SW480 (cell line): ENCODE measurements at regions not wholly inside any gene's neighbourhood (a gene's known extent, or its start where the extent isn't known, plus 50 kb on each side); places are given as distances from the start of the nearest gene placed in this dataset.

Experiments used
- DNase-seq: peaks from one replicate; pipeline ENCODE4 v3.0.0-alpha.2; 2016; ENCODE audit warnings: low spot score

DNA sequence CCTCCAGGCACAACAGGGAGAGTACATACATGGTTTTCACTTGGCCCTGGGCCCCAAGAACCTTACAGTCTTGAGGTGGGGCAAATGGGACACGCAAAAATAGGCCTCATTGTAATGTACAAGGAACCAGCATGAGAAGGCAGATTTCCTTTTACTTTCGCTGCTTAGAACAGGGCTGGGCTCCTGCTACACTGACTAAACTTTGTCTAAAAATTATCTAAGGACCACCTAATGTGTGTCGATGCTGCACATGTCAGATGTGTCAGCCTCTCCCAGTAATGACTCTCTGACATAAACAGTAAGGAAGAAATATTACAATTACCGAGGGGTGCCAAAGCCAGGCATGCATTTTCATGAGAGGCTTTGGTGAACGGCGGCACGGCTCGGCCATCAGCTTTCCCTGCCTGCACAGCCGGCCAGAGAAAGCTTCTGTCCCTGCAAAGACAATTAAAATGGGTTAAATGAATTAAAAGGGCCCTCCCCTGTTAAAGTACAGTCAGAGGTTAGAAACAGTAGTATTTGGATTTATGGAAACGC, 224.2 kb upstream of the IRX3 start:
- DNase-seq = no peak

DNA sequence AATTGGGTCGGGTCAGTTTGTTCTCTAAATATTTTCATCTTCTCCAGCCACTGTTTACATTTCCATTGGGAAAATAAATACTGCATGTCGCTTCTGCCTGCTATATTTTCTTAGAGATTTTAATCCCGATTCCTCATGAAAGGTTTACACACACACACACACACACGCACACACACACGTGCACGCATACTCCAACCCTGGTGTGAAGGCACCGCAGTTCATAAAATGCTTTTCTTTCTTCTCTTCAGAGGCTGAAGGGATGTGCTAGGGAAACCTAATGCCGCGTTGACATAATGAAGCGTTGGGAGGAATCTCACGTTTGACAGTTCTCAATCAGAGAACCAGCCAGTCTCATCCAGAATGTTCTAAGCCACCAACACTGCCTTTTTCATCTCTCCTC, 222.9 kb upstream of the IRX3 start:
- no peak for DNase-seq

DNA sequence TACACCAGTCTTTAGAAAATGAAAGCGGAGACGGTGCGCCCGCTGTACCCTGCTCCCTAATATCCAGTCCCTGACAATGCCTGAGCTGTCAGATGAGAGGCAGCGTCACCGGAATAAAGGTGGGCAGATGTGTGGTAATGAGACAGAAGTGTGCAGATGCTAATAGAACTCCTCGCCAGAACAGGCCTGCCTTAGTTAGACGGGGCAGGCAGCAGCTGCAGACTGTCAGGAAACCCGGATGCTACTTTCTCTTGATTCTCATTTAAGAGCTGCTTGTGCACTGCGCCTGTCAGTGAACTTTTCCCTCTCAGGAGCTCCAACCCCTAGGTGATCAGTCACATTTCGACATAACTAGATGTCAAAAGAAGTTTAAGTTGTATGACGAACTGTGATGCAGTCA, 221.8 kb upstream of the IRX3 start:
- no peak for DNase-seq

DNA sequence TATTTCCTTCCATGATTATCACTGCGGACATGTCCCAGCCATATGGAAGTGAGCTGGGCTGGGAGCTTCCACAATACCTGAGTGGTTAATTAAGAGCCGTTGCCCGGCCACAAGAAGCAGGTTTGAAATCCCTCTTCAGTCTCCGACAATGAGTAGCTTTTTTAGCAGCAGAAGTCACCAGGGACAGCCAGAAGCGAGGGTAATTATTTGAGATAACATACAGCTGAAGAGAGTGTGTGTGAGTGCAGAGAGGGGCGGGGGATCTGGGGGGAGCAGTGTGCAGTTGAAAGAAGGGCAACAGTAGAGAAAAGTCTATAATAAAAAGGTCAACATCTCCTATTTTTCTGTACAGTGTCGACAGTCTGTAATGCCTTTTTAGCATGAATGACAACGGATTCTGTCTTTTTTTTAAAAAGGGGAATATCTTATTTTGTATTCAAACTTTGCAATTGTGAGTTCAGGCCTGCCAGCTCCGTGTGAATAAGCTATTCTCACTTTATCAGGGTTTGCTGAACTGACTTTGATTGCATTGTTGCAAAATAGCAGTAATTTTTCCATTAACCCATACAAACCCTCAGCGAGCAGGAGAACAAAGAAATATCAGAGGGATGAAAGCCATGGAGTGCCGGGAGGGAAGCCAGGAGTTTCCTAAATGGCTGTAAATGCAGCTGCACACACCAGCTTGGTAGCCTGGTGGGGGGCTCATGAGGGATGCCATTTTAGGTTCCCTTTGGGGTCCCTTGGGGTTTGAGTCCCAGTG, 220.3 kb upstream of the IRX3 start:
- DNase-seq = no peak

DNA sequence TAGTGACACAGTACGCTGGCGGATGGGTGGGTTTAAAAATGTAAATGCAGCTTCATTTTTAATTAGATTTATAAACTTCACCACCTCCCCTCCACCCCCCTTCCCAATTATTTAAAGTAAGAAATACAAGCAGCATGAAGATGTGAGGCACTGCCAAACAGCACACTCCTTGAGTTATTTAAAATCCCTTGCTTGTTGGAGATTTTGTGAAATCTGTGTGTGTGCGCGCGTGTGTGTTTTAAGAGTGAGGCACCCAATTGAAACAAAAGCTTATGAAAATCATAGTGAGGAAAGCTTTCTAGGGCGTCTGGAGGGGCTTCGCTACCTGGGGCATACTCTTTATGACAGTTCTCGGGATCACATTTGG, 219.6 kb upstream of the IRX3 start:
- DNase-seq = no peak

DNA sequence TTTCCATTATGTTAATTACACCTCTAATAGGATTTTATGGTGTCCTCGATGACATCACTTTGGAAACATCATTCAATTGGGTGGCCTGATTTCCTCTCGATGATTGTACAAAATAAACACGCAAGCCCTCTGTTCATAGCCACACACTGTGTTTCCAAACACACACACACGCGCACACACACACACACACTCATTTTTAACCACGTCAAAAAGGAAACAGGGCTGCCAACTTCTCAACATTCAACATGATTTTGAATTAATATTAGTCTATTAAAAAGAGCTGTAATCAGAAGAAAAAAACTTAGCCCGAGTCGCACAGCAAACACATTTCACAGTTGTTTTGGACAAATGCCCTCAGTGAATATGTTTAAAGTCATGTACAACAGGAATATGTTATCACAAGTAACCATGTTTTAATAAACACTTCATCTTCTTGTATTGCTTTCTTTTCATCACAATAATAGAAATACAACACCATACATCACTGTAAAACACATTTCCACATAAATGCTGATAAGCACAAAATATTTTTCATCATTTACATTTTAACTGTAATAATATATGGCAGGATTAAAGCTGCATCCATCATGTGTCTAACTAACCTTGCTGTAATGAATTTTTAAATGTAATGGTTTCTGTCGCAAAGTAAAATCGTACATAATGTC, 219.1 kb upstream of the IRX3 start:
- DNase-seq = no peak

DNA sequence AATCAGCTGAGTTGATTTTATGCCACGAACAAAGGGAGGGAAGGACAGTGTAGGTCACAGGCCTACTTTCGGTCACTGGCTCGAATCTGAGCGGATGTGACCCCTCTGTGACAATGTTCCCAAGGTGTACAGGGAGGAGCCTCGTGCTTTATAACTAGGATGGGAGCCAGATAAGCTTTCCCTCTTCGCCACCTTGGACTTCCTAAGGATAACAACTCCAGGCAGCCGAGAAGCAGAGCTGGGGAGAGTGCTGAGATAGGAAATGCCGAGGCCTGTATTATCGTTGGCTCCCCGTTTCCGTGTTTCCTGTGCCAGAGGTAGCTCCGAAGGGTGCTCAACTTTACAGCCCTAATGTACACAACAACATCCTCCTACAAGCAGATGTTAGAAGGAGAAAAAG, 217.8 kb upstream of the IRX3 start:
- no peak for DNase-seq

DNA sequence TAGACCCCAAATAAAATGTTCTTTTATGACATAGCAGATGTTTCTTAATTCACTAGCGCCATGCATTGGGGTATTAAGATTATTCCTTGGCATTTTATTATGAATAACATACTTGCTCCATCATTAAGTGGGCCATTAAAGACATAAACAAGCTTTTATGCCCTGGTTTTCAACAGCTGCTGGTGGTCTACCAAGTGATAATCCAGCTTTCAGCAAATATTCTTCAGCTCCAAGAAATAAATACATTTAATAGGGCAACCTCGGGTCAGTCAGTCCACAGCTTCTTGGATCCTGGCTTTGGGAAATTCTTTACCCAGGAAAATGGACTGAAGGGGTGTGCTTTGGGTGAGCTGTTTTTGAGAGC, 217.3 kb upstream of the IRX3 start:
- DNase-seq = no peak

DNA sequence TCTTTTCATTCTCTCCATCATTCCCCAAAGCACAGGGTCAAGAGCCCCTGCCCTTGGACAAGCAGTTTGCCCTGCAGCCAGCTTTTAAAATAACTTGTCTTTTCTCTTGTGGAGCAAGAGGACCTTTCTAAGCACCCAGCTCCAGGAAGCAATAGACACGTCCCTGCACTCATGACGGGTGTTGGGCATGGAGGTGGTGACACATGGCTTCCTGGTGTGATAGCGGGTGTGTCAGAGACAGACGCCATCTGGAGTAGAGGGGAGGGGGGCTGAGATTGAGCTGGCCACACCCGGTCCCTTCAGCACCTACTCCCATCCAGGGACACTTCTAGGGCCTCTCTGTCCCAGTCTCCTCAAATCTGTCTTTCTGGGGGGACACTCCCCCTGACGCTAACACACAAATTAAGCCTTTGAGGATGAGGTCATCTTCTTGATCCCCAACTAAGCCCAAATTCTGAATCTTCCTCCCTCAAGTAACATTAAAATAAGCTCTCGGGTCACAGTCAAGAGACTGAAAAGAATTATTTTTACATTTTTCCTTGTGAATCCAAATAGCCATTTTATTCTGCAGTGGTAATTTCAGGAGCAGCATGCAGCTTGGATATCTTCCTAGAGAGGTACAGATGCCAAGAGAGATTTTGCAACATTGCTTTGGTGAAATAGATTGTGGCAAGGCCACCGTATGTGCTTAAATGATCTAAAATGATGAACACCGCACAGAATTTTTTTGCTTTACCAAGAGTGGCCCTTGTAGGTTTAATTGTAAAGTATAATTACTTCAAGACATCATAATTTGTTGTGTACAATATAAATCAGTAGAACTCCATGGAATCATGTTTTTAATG, 216.6 kb upstream of the IRX3 start:
- DNase-seq = no peak

DNA sequence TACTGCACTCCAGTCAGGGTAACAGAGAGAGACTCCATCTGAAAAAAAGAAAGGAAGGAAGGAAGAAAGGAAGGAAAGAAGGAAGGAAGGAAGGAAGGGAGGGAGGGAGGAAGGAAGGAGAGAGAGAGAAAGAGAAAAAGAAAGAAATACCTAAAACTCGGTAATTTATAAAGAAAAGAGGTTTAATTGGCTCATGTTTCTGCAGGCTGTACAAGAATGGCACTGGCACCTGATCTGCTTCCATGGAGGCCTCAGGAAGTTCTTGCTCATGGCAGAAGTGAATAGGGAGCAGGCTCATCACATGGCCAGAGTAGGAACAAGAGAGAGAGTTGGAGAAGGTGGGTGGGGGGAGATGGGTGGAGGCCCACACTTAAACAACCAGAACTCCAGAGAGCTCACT, 215.2 kb upstream of the IRX3 start:
- no peak for DNase-seq

DNA sequence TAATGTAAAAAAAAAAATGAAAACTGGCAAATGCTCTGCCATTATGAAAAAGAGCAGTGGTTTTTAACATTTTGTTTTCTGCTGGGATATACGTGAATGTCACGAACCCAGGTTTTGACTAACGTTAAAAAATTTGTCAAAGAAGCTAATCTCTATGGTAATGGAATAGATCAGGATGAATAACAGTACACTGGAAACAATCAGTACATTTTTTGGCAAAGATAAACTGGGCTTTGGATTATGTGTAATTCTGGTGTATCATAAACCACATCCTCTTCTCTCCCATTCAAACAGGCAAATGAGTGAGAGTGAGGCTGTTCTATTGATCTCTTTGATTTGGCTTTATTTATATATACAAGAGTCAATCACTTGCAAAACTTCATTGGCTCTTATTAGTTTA, 207.0 kb upstream of the IRX3 start:
- no peak for DNase-seq

DNA sequence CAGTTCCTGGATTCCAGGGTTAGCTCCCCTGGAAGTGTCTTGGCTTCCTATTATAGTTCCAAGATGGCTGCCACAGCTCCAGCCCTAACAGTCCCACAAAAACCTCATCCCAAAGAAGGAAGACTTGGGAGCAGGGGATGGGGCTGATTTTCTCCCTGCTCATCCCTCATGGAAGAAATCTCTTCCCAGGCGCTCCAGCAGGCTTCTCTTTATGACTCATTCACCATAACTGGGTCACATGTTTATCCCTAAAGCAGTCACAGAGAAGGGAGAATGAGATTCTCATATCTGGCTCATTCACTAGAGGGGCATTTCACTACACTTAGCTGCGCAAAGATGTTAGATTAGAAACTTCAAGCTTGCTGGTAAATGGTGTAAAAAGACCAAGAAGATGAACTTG, 206.5 kb upstream of the IRX3 start:
- DNase-seq = peak; percentile 10

DNA sequence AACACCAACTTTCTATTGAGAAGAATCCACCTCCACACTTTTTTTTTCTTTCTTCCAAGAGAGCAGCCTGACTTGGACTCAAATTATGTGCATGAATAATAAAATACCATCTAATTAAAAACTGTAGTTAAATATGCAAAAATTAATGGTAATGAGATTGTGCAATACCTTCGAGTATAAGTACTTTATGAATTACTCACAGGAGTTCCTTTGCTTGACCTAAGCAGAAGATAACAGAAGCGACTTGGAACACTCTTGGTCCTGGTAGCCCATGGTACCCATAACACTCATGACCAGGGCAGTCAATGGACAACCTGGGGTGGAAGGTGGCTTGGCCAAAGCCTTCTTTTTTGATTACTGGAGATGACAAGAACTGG, 203.5 kb upstream of the IRX3 start:
- DNase-seq = no peak

DNA sequence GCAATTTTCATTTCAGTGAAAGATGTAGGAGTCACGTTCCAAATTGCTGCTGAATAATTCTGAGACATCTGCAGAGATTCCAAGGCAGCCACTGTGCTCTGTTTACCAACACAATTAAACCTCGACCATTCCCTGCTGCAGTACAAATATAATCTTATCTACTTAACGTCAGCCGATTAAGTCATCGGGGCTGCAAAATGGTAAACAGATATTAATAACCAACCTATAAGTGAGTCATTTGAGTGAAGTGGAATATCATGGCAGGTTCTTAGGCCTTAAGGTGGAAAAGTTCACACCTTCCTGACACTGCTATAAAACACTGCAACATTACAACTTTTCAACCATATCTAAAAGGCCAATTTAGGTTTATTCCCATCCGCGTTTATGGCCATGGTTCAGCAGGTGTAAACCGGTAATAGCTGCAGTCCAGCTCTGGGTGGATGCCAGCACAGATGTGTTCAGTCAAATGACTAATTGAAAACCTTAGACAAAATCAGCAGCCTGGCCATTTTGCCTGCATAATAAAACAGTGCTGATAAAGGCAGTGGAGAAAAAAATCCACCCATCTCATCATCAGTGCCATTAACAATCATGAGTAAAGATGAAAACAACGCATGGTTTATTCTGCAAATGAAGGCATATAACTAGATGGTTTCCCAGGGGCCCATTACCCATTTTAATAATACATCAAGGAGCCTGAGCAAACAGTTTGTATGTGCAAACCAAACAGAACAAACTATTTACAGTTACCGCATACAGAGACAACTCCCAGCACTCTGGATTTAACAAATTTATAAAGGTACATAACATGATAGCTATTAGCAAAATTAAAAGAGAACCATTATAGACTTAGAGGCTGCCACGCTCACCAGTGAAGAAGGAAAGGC, 202.9 kb upstream of the IRX3 start:
- no peak for DNase-seq

DNA sequence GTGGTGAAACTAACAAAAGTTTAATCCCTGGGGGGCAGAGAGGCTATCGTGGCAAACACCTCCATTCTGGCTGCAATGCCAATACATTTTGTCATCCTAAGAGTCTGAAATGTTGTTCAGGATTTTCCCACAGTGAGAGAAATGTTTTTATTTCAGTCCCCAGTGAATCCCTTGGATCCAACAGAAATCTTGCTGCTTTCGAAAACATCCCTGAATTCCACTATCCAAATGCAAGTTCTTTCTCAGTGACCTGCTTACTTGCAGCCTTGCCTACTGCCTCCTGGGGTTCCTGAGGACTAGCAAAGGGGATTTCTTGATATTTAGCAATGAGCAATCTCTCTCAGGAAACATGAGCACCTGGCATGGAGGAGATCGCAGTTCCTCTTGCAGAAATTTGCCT, 202.1 kb upstream of the IRX3 start:
- DNase-seq = no peak

DNA sequence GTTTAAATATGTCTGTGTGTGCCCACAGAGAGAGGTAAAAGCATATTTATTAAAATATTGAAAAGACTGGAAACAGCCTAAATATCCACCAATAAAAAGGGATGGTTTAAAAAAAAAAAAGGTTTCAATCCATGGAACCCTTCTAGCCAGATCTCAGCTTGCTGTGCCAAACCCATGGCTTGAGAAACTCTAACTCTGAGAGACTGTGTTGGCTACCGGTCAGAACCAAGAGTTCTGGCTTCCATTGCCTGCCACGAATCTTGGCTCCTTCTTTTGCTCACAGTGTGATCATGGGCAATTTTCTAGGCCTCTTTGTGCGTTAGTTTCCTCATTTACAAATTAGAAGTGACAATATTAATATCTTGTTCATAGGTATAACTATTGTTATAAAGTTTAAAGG, 201.3 kb upstream of the IRX3 start:
- no peak for DNase-seq

DNA sequence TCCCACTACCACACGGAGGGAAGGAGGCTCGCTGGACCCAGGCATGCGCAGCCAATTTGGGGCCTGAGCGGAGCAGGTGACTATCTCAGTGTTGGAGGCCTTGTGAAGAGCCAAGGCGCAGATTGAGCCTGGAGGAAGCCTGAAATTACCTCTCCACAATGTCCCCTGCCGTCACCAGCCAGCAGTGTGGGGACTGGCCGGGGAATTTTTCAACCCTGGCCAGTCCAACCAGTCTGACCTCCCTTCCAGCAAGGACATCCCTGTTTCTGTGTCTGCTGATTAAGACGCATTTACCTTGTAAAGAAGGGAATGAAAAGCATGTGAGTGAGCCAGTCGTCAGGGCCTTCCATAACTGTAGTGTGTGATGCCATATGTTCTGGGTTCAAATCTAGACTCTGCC, 198.1 kb upstream of the IRX3 start:
- no peak for DNase-seq

DNA sequence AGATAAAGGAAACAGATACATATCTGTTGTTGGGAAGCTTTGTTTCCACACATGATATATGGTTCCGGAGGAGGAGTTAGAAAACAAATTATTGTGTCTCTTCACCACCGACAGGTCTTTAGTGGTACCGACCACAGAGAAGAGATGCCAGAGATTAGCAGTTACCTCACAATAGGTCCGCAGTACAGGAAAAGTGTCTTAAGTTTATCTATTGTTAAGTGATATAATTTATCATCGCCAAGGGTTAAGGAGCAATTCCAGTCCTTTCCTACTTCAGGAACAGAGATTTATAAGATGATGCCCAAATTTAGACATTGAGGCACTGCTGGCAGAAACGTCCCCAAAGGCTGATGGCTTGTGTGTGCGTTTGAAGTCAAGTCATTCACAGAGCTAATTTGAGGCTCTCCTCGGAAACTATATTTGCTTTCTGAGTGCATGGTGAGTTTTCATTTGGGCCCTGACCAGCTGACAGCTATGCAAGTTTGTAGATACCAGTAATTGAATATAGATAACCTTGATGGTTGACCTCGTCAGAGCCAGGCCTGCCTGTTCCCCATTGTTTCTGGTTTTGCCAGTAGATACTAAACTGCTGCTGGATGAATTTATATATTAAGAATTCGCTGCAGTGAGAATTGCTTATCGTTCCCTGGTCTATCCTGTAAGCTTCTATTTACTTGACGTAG, 196.4 kb upstream of the IRX3 start:
- no peak for DNase-seq

DNA sequence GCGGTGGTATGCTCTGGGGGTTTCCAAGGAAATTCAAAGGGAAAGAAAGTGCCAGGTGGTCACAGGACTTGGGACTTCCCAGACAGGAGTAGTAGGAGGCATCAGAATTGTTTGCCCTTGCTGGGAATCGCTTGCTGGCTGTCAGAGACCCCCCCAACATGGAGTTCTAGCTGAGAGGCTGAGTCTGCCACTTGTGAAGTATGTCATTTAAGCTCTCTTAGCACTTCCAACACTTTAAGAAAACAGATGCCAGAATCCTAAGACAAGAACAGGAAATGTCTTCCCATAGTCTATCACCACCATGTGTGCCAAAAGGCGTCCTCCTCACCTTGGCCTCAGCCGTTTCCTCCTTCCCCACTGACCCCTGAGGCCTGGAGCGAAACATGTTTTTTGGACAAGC, 193.8 kb upstream of the IRX3 start:
- DNase-seq = no peak

DNA sequence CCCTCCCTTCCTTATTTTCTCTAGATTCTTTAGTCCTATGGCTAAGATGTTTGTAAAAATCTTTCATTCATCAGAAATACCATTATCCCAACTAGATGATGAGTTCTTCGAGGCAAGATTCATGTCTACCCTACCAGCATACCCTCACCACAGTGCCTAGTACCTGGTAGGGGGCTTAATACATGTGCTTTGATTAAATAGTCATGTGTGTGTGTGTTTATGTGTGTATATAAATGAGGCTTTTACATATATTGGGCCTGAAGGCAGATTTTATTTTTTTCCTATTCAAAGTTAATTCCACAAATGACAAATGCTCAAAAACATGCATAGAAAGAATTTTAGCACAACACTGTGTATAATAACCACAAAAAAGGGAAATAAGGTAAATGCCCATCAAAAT, 193.0 kb upstream of the IRX3 start:
- DNase-seq = no peak

DNA sequence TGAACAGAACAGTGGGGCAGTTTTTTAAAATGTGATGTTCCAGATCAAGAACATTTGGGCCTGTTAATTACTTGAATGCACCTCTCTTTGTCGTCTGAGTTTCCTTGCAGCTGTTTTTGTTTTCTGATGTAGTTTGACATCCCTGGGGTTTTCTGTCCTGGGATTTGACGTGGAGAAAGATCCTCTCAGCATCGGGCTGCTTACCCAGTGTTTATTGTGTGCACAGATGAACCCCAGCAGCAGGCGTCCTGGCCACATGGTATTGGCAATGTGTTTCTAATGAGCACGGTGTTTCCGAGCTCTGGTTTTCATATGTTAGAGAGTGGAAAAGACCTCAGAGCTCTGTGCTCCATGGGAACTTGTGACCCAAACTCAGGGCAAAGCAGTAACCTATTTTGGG, 191.1 kb upstream of the IRX3 start:
- DNase-seq = no peak
